B cell (primary cell): ENCODE measurements at regions not wholly inside any gene's neighbourhood (a gene's known extent, or its start where the extent isn't known, plus 50 kb on each side); places are given as distances from the start of the nearest gene placed in this dataset.

Source experiments
- ATAC-seq: fragments of 200-7000 bp; cut with Tn5 transposase; one replicate; pipeline ENCODE4 v1.10.0; 2021; ENCODE audit warnings: low read depth, mild to moderate bottlenecking, moderate number of reproducible peaks, moderate library complexity
- CTCF ChIA-PET: fragments of 350-600 bp; sonication (Branson Sonifier 250); formaldehyde crosslinking; loops from one replicate; lab custom pipeline; 2021; ENCODE audit warnings: antibody characterized with exemption, inconsistent platforms; lab: Charles Lee
- POLR2A ChIA-PET: fragments of 350-600 bp; sonication (Branson Sonifier 250); formaldehyde crosslinking; loops from one replicate; lab custom pipeline; 2021; ENCODE audit warnings: antibody characterized with exemption; lab: Charles Lee
- DNase-seq: peaks from one replicate; pipeline ENCODE4 v3.0.0; 2013
- H2AFZ ChIP-seq: 2 replicates; pipeline ENCODE4 v1.6.1; 2012; ENCODE audit warnings: mild to moderate bottlenecking, low read depth, low read length; ENCODE audit not compliant: insufficient read depth, poor library complexity, severe bottlenecking
- H3K27ac ChIP-seq, 2 donors: 1 replicate in 1 of 2; 2 replicates in 1 of 2; pipeline ENCODE4 v1.5.1; 2012 to 2013; ENCODE audit warnings: low read length in 2 of 2, mild to moderate bottlenecking in 2 of 2, moderate library complexity in 1 of 2
- H3K27me3 ChIP-seq, 4 experiments: fragments of 200-600 bp in 1 of 4; sonication (generic) in 1 of 4; replicated peaks in 1 of 4; 1 replicate in 2 of 4; 2 replicates in 2 of 4; pipeline versions ENCODE4 v1.6.1 to v1.7.0; 2013 to 2016; ENCODE audit warnings: low read length in 3 of 4, mild to moderate bottlenecking in 2 of 4, mixed read lengths in 1 of 4, moderate library complexity in 1 of 4; ENCODE audit not compliant: insufficient read depth in 4 of 4, control insufficient read depth in 3 of 4; ENCODE audit errors: control extremely low read depth in 1 of 4
- H3K36me3 ChIP-seq, 2 experiments: replicated peaks in 1 of 2; 1 replicate in 1 of 2; 2 replicates in 1 of 2; pipeline versions ENCODE4 v1.6.1 to v1.7.1; 2013; ENCODE audit warnings: low read length in 1 of 2; ENCODE audit not compliant: insufficient read depth in 2 of 2, control insufficient read depth in 1 of 2; ENCODE audit errors: control extremely low read depth in 1 of 2, extremely low read depth in 1 of 2
- H3K4me1 ChIP-seq, 2 donors: fragments of 200-600 bp in 1 of 2; sonication (generic) in 1 of 2; 1 replicate in 1 of 2; 2 replicates in 1 of 2; pipeline versions ENCODE4 v1.5.1 to v1.6.1; 2013 to 2017; ENCODE audit warnings: low read length in 2 of 2; ENCODE audit not compliant: control insufficient read depth in 2 of 2, insufficient read depth in 2 of 2
- H3K4me2 ChIP-seq: replicated peaks from 2 replicates; pipeline ENCODE3; 2012; ENCODE audit warnings: mild to moderate bottlenecking, low read depth, low read length; ENCODE audit not compliant: poor library complexity, severe bottlenecking
- H3K4me3 ChIP-seq, 5 experiments: fragments of 200-600 bp in 1 of 5; sonication (generic) in 1 of 5; 1 replicate in 3 of 5; 2 replicates in 2 of 5; pipeline versions ENCODE4 v1.5.1 to v1.7.0; 2011 to 2016; ENCODE audit warnings: low read length in 4 of 5, mild to moderate bottlenecking in 4 of 5, low read depth in 2 of 5, control low read depth in 1 of 5, moderate library complexity in 1 of 5; ENCODE audit not compliant: insufficient read depth in 1 of 5; ENCODE audit errors: control extremely low read depth in 1 of 5, extremely low read depth in 1 of 5
- H3K79me2 ChIP-seq: fragments of 200-600 bp; sonication (generic); one replicate; pipeline ENCODE4 v1.6.0; 2016; ENCODE audit warnings: low read length; ENCODE audit not compliant: control insufficient read depth, insufficient read depth
- H3K9ac ChIP-seq: fragments of 200-600 bp; sonication (generic); 2 replicates; pipeline ENCODE4 v1.6.1; 2017; ENCODE audit warnings: mild to moderate bottlenecking, low read length, moderate library complexity
- H3K9me3 ChIP-seq, 3 donors: one replicate each; pipeline versions ENCODE4 v1.6.1 to v1.7.1; 2013; ENCODE audit warnings: low read length in 2 of 3; ENCODE audit not compliant: control insufficient read depth in 2 of 3, insufficient read depth in 1 of 3; ENCODE audit errors: control extremely low read depth in 1 of 3
- H4K20me1 ChIP-seq: 2 replicates; pipeline ENCODE4 v1.6.0; 2012; ENCODE audit warnings: mild to moderate bottlenecking, low read length; ENCODE audit not compliant: insufficient read depth, control insufficient read depth, poor library complexity, severe bottlenecking
- H3K27ac Mint-ChIP-seq: one replicate; pipeline ENCODE4 v1.8.0; 2021; ENCODE audit warnings: mixed read lengths
- H3K27me3 Mint-ChIP-seq: one replicate; pipeline ENCODE4 v1.8.0; 2021; ENCODE audit warnings: mixed read lengths
- H3K4me1 Mint-ChIP-seq: one replicate; pipeline ENCODE4 v1.8.0; 2021; ENCODE audit warnings: mixed read lengths
- H3K4me3 Mint-ChIP-seq: one replicate; pipeline ENCODE4 v1.8.0; 2021; ENCODE audit warnings: mixed read lengths
- H3K9me3 Mint-ChIP-seq: one replicate; pipeline ENCODE4 v1.8.0; 2022; ENCODE audit warnings: mixed read lengths; ENCODE audit not compliant: insufficient read depth
- CTCF ChIP-seq: fragments of 200-600 bp; IDR thresholded peaks from one replicate; pipeline ENCODE4 v1.8.0; 2022; ENCODE audit warnings: antibody characterized with exemption, mild to moderate bottlenecking
- EZH2 ChIP-seq: IDR thresholded peaks from 2 replicates; pipeline ENCODE4 v1.6.1; 2012; ENCODE audit warnings: borderline replicate concordance, low read depth, mild to moderate bottlenecking, moderate library complexity, low read length; ENCODE audit not compliant: insufficient read depth, poor library complexity, severe bottlenecking
- WGBS: methylation state at CpG from one replicate; pipeline ENCODE4 v1.1.5; 2013; ENCODE audit warnings: missing lambda C conversion rate; ENCODE audit not compliant: insufficient coverage; 5-methylcytosine and 5-hydroxymethylcytosine counted together
- intact Hi-C: fragments of 100-400 bp; cut with micrococcal nuclease; formaldehyde crosslinking; loops from one replicate; pipeline ENCODE4 v1.10.0; 2022

- Histone ChIP-seq H3K79me2 (no peaks in the 10 kb centered on the region), H2AFZ (no peak overlapping the region), H4K20me1 (no peaks in the 10 kb centered on the region), H3K36me3 (no peaks in the 10 kb centered on the region), H3K9me3 (peaks cover 0 to 4% (median 1%) of the 10 kb centered on the region in 3 donors), H3K27me3 (no peaks in the 10 kb centered on the region), H3K9ac (no peak overlapping the region), H3K27ac (no peak overlapping the region), H3K4me1 (no peaks in the 10 kb centered on the region), H3K4me2 (no peak overlapping the region), H3K4me3 (no peak overlapping the region)
- no peak for TF ChIP-seq EZH2
- TF ChIP-seq CTCF, result no peak
- POLR2A ChIA-PET, result no interaction called here
- Mint-ChIP-seq H3K27ac (no peak overlapping the region), H3K9me3 (no peaks in the 10 kb centered on the region), H3K4me3 (no peak overlapping the region), H3K27me3 (no peaks in the 10 kb centered on the region), H3K4me1 (no peaks in the 10 kb centered on the region)
- CTCF ChIA-PET, result no interaction called here
- ATAC-seq, result no peak
- intact Hi-C loops, result no loop called here
- no peak for DNase-seq
- WGBS, result no CpG with 5 or more reads among the region's 9 CpGs
Observed at GRCh38 chr18:65057439-65058083, 693.3 kb upstream of the CDH7 start.

- H3K9me3 Mint-ChIP-seq, result no peaks in the 10 kb centered on the region
- H3K27ac Mint-ChIP-seq, result no peak overlapping the region
- no peak for DNase-seq
- no peak overlapping the region for H3K9ac ChIP-seq
- peaks cover 0 to 2% (median 1%) of the 10 kb centered on the region in 3 donors for H3K9me3 ChIP-seq
- H3K36me3 ChIP-seq, result no peaks in the 10 kb centered on the region
- H3K4me1 Mint-ChIP-seq, result no peaks in the 10 kb centered on the region
- H3K79me2 ChIP-seq, result no peaks in the 10 kb centered on the region
- no peaks in the 10 kb centered on the region for H4K20me1 ChIP-seq
- no peak overlapping the region for H3K4me3 Mint-ChIP-seq
- no peak overlapping the region for H2AFZ ChIP-seq
- intact Hi-C loops, result no loop called here
- no peaks in the 10 kb centered on the region for H3K27me3 Mint-ChIP-seq
- ATAC-seq, result no peak
- H3K27ac ChIP-seq, result no peak overlapping the region
- CTCF ChIA-PET, result no interaction called here
- no peaks in the 10 kb centered on the region for H3K4me1 ChIP-seq
- no peak overlapping the region for H3K4me3 ChIP-seq
- H3K4me2 ChIP-seq, result no peak overlapping the region
- H3K27me3 ChIP-seq, result no peaks in the 10 kb centered on the region
- no CpG with 5 or more reads among the region's 2 CpGs for whole genome bisulfite sequencing
- no peak for TF ChIP-seq EZH2
- TF ChIP-seq CTCF, result no peak
- POLR2A ChIA-PET, result no interaction called here
Observed at GRCh38 chr18:65056575-65056974, 694.2 kb upstream of the CDH7 start.
